ENCODE measurements at regions not wholly inside any gene's neighbourhood (a gene's known extent, or its start where the extent isn't known, plus 50 kb on each side); places are given as distances from the start of the nearest gene placed in this dataset.
"Not testable (repeated sequence)": the region's sequence is repeated elsewhere in the genome, so short reads cannot be mapped to it uniquely, and the experiment has no call there.

- in situ Hi-C loops (cut with HindIII; ENCODE audit: low pct_ligation_motif_present, low pct_unique_long_range_greater_than_20kb, low sequenced_read_pairs): no loop called here
- DNase-seq: no peak
Measured at GRCh38 chr14:81727218-81727617, 193.6 kb upstream of the SEL1L start.

- DNase-seq: no peak
- in situ Hi-C loops (cut with HindIII; ENCODE audit: low pct_ligation_motif_present, low pct_unique_long_range_greater_than_20kb, low sequenced_read_pairs): no loop called here
Measured at GRCh38 chr14:81728447-81728846, 194.8 kb upstream of the SEL1L start.

- in situ Hi-C loops (cut with HindIII; ENCODE audit: low pct_ligation_motif_present, low pct_unique_long_range_greater_than_20kb, low sequenced_read_pairs): no loop called here
- no peak for DNase-seq
Measured at GRCh38 chr14:81729622-81730021, 196.0 kb upstream of the SEL1L start.

GRCh38 chr14:81737938-81738337, 204.3 kb upstream of the SEL1L start:
- in situ Hi-C loops (cut with HindIII; ENCODE audit: low pct_ligation_motif_present, low pct_unique_long_range_greater_than_20kb, low sequenced_read_pairs): no loop called here
- DNase-seq: no peak

GRCh38 chr14:81738946-81739659, 205.4 kb upstream of the SEL1L start:
- DNase-seq: no peak
- in situ Hi-C loops (cut with HindIII; ENCODE audit: low pct_ligation_motif_present, low pct_unique_long_range_greater_than_20kb, low sequenced_read_pairs): no loop called here

GRCh38 chr14:81743605-81744004, 210.0 kb upstream of the SEL1L start:
- no peak for DNase-seq
- in situ Hi-C loops (cut with HindIII; ENCODE audit: low pct_ligation_motif_present, low pct_unique_long_range_greater_than_20kb, low sequenced_read_pairs): no loop called here

- DNase-seq: no peak
- in situ Hi-C loops (cut with HindIII; ENCODE audit: low pct_ligation_motif_present, low pct_unique_long_range_greater_than_20kb, low sequenced_read_pairs): no loop called here
Measured at GRCh38 chr14:81751198-81751597, 217.5 kb upstream of the SEL1L start.

- in situ Hi-C loops (cut with HindIII; ENCODE audit: low pct_ligation_motif_present, low pct_unique_long_range_greater_than_20kb, low sequenced_read_pairs): no loop called here
- DNase-seq: no peak
Measured at GRCh38 chr14:81759541-81759940, 225.9 kb upstream of the SEL1L start.

GRCh38 chr14:81765651-81766275, 232.1 kb upstream of the SEL1L start:
- no peak for DNase-seq
- in situ Hi-C loops (cut with HindIII; ENCODE audit: low pct_ligation_motif_present, low pct_unique_long_range_greater_than_20kb, low sequenced_read_pairs): no loop called here

GRCh38 chr14:81766321-81766915, 232.8 kb upstream of the SEL1L start:
- in situ Hi-C loops (cut with HindIII; ENCODE audit: low pct_ligation_motif_present, low pct_unique_long_range_greater_than_20kb, low sequenced_read_pairs): no loop called here
- no peak for DNase-seq

- no peak for DNase-seq
- in situ Hi-C loops (cut with HindIII; ENCODE audit: low pct_ligation_motif_present, low pct_unique_long_range_greater_than_20kb, low sequenced_read_pairs): no loop called here
Measured at GRCh38 chr14:81767266-81767995, 233.8 kb upstream of the SEL1L start.

- no peak for DNase-seq
- in situ Hi-C loops (cut with HindIII; ENCODE audit: low pct_ligation_motif_present, low pct_unique_long_range_greater_than_20kb, low sequenced_read_pairs): no loop called here
Measured at GRCh38 chr14:81771651-81772275, 238.1 kb upstream of the SEL1L start.

GRCh38 chr14:81772381-81772780, 238.7 kb upstream of the SEL1L start:
- no peak for DNase-seq
- in situ Hi-C loops (cut with HindIII; ENCODE audit: low pct_ligation_motif_present, low pct_unique_long_range_greater_than_20kb, low sequenced_read_pairs): no loop called here

- in situ Hi-C loops (cut with HindIII; ENCODE audit: low pct_ligation_motif_present, low pct_unique_long_range_greater_than_20kb, low sequenced_read_pairs): no loop called here
- DNase-seq: no peak
Measured at GRCh38 chr14:81776531-81776930, 242.9 kb upstream of the SEL1L start.

GRCh38 chr14:81781798-81782197, 248.1 kb upstream of the SEL1L start:
- in situ Hi-C loops (cut with HindIII; ENCODE audit: low pct_ligation_motif_present, low pct_unique_long_range_greater_than_20kb, low sequenced_read_pairs); DNase-seq: not testable (repeated sequence)

- DNase-seq: no peak
- in situ Hi-C loops (cut with HindIII; ENCODE audit: low pct_ligation_motif_present, low pct_unique_long_range_greater_than_20kb, low sequenced_read_pairs): no loop called here
Measured at GRCh38 chr14:81784084-81784483, 250.4 kb upstream of the SEL1L start.

- DNase-seq: no peak
- in situ Hi-C loops (cut with HindIII; ENCODE audit: low pct_ligation_motif_present, low pct_unique_long_range_greater_than_20kb, low sequenced_read_pairs): no loop called here
Measured at GRCh38 chr14:81797315-81797714, 263.7 kb upstream of the SEL1L start.

- in situ Hi-C loops (cut with HindIII; ENCODE audit: low pct_ligation_motif_present, low pct_unique_long_range_greater_than_20kb, low sequenced_read_pairs): no loop called here
- no peak for DNase-seq
Measured at GRCh38 chr14:81801921-81802320, 268.3 kb upstream of the SEL1L start.

- in situ Hi-C loops (cut with HindIII; ENCODE audit: low pct_ligation_motif_present, low pct_unique_long_range_greater_than_20kb, low sequenced_read_pairs): no loop called here
- no peak for DNase-seq
Measured at GRCh38 chr14:81802341-81802740, 268.7 kb upstream of the SEL1L start.
